ENCODE measurements at regions not wholly inside any gene's neighbourhood (a gene's known extent, or its start where the extent isn't known, plus 50 kb on each side); places are given as distances from the start of the nearest gene placed in this dataset.

- no peak for TF ChIP-seq SREBF2 (CRISPR knock-in tag; IDR thresholded peaks at IDR 0.05)
- no peak for TF ChIP-seq HDAC6 (IDR thresholded peaks at IDR 0.05; ENCODE audit: low read depth, low read length)
- no peak for TF ChIP-seq CTCF (IDR thresholded peaks at IDR 0.05 in 2 of 3, conservative IDR thresholded peaks at IDR 0.05 in 1 of 3; ENCODE audit: insufficient read depth in 2 of 3, low read depth in 1 of 3, low read length in 3 of 3)
- TF ChIP-seq CREB1 (IDR thresholded peaks at IDR 0.05): no peak
- TF ChIP-seq CREB1 (CRISPR knock-in tag; IDR thresholded peaks at IDR 0.05): no peak
- TF ChIP-seq CEBPZ (IDR thresholded peaks at IDR 0.05; ENCODE audit: borderline replicate concordance, low read depth, low read length): no peak
- TF ChIP-seq CEBPB (tag; IDR thresholded peaks at IDR 0.05): no peak
- TF ChIP-seq JUND (IDR thresholded peaks at IDR 0.05; ENCODE audit: borderline replicate concordance, low read depth, low read length): no peak
- no peak for TF ChIP-seq JUND (tag; IDR thresholded peaks at IDR 0.05; ENCODE audit: borderline replicate concordance, low read depth, low read length)
- TF ChIP-seq ZNF263 (CRISPR knock-in tag; IDR thresholded peaks at IDR 0.05; ENCODE audit: borderline replicate concordance): no peak
- TF ChIP-seq ATF6 (CRISPR knock-in tag; IDR thresholded peaks at IDR 0.05): no peak
- TF ChIP-seq POLR2A (conservative IDR thresholded peaks at IDR 0.05): no peak
Measured at GRCh38 chr2:106021662-106022028, 172.5 kb downstream of the UXS1 start.
